ENCODE measurements at regions not wholly inside any gene's neighbourhood (a gene's known extent, or its start where the extent isn't known, plus 50 kb on each side); places are given as distances from the start of the nearest gene placed in this dataset.

- TF ChIP-seq, protein P1, sequence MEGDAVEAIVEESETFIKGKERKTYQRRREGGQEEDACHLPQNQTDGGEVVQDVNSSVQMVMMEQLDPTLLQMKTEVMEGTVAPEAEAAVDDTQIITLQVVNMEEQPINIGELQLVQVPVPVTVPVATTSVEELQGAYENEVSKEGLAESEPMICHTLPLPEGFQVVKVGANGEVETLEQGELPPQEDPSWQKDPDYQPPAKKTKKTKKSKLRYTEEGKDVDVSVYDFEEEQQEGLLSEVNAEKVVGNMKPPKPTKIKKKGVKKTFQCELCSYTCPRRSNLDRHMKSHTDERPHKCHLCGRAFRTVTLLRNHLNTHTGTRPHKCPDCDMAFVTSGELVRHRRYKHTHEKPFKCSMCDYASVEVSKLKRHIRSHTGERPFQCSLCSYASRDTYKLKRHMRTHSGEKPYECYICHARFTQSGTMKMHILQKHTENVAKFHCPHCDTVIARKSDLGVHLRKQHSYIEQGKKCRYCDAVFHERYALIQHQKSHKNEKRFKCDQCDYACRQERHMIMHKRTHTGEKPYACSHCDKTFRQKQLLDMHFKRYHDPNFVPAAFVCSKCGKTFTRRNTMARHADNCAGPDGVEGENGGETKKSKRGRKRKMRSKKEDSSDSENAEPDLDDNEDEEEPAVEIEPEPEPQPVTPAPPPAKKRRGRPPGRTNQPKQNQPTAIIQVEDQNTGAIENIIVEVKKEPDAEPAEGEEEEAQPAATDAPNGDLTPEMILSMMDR (conservative IDR thresholded peaks at IDR 0.05), result no peak
- no peak overlapping the region for H3K27ac Mint-ChIP-seq
- Histone ChIP-seq H2AK5ac (ENCODE audit: insufficient read length, low read length) (no peak overlapping the region), H3K23me2 (ENCODE audit: insufficient read length, low read depth, low read length, poor library complexity, severe bottlenecking) (no peaks in the 10 kb centered on the region), H3K14ac (ENCODE audit: insufficient read depth, low read length) (no peak overlapping the region), H3K79me2 (ENCODE audit: insufficient read depth, low read length) (no peaks in the 10 kb centered on the region), H2BK15ac (ENCODE audit: low read depth, low read length) (no peak overlapping the region), H3K4ac (ENCODE audit: low read depth, low read length) (no peak overlapping the region), H4K20me1 (ENCODE audit: control insufficient read depth, insufficient read depth, insufficient read length) (no peaks in the 10 kb centered on the region), H2BK120ac (ENCODE audit: low read depth, low read length, poor library complexity, severe bottlenecking) (no peak overlapping the region), H3K27ac (ENCODE audit: insufficient read length, low read depth, low read length) (no peak overlapping the region), H3K27me3 (ENCODE audit: insufficient read depth, low read length) (no peaks in the 10 kb centered on the region), H3K56ac (ENCODE audit: insufficient read length, low read depth, low read length) (no peak overlapping the region), H3K4me2 (ENCODE audit: insufficient read depth, insufficient read length, low read length) (no peak overlapping the region), H3T11ph (ENCODE audit: low read length) (no peak overlapping the region), H4K5ac (ENCODE audit: insufficient read length, low read depth, low read length) (no peak overlapping the region), H2BK5ac (ENCODE audit: insufficient read length, low read length) (no peak overlapping the region), H3K79me1 (ENCODE audit: insufficient read depth, low read depth, low read length, poor library complexity, severe bottlenecking) (no peaks in the 10 kb centered on the region), H3K23ac (ENCODE audit: insufficient read length, low read depth, low read length) (no peak overlapping the region), H4K91ac (ENCODE audit: insufficient read length, low read depth, low read length) (no peak overlapping the region), H2BK20ac (ENCODE audit: low read depth, low read length, poor library complexity, severe bottlenecking) (no peak overlapping the region), H4K8ac (replicated peaks; ENCODE audit: insufficient read length, low read depth, low read length) (no peak overlapping the region), H2BK12ac (ENCODE audit: insufficient read length, low read depth, low read length) (no peak overlapping the region), H3K9me3 (ENCODE audit: control insufficient read depth, low read depth, low read length) (no peaks in the 10 kb centered on the region), H3K9ac (ENCODE audit: extremely low read depth, insufficient read length, low read length) (no peak overlapping the region), H3K4me1 (ENCODE audit: insufficient read depth, low read length) (no peaks in the 10 kb centered on the region), H3K18ac (ENCODE audit: insufficient read length, low read depth, low read length) (no peak overlapping the region), H2AFZ (ENCODE audit: low read length) (no peak overlapping the region)
- no peak overlapping the region for H3K4me3 Mint-ChIP-seq
- H3K9me3 Mint-ChIP-seq, result no peaks in the 10 kb centered on the region
- no peak for DNase-seq
- H3K36me3 Mint-ChIP-seq (ENCODE audit: insufficient read depth in 1 of 3, low read depth in 3 of 3), result no peaks in the 10 kb centered on the region
- H3K27me3 Mint-ChIP-seq (ENCODE audit: low read depth), result peaks cover 2% of the 10 kb centered on the region; the same call in 1 of the 2 replicates
- WGBS (ENCODE audit: extremely low coverage, insufficient read length, low lambda C conversion rate), result no CpG with 5 or more reads among the region's 3 CpGs
- H3K4me1 Mint-ChIP-seq, result peaks cover 0 to 10% of the 10 kb centered on the region in 2 experiments; a peak in 2 of 4 replicates
These were observed 93.7 kb upstream of the TBC1D5 start for GRCh38 chr3:17836092-17836491.
